ENCODE measurements at regions not wholly inside any gene's neighbourhood (a gene's known extent, or its start where the extent isn't known, plus 50 kb on each side); places are given as distances from the start of the nearest gene placed in this dataset.
"Not testable (repeated sequence)": the region's sequence is repeated elsewhere in the genome, so short reads cannot be mapped to it uniquely, and the experiment has no call there.

GRCh38 chrX:140091125-140091886, 126.0 kb upstream of the CXorf66 start:
- Histone ChIP-seq H3K4me3 (ENCODE audit: control insufficient read depth in 1 of 2, extremely low read depth in 1 of 2, low read length in 1 of 2) (peak overlapping the region; percentile 10 to 34), H3K4me1 (ENCODE audit: control insufficient read depth in 1 of 2, extremely low read depth in 1 of 2, insufficient read depth in 2 of 2, low read length in 2 of 2) (peaks cover 0 to 9% of the 10 kb centered on the region in 2 experiments), H3K27ac (ENCODE audit: low read length) (no peak overlapping the region), H3K27me3 (replicated peaks in 1 of 2; ENCODE audit: control insufficient read depth in 2 of 2, extremely low read depth in 1 of 2, insufficient read depth in 2 of 2, low read length in 1 of 2) (peaks cover 6 to 15% of the 10 kb centered on the region in 2 experiments), H3K9me3 (no peaks in the 10 kb centered on the region), H3K36me3 (ENCODE audit: control insufficient read depth in 2 of 2, extremely low read depth in 1 of 2, insufficient read depth in 1 of 2, low read length in 1 of 2) (no peaks in the 10 kb centered on the region)
- 3% methylated on average over 45 of the region's 88 CpGs for WGBS (ENCODE audit: insufficient coverage)
- ChIA-PET POLR2A (no interaction called here), CTCF (no interaction called here)
- Mint-ChIP-seq H3K4me3 (peak overlapping the region; percentile 31 to 52 (median 44)), H3K27ac (no peak overlapping the region), H3K27me3 (peaks cover 13 to 32% of the 10 kb centered on the region in 2 donors), H3K4me1 (peaks cover 0 to 3% (median 3%) of the 10 kb centered on the region in 3 donors), H3K36me3 (no peaks in the 10 kb centered on the region), H3K9me3 (no peaks in the 10 kb centered on the region)
- DNase-seq (peak in 17 of 35 experiments; percentile 0 to 22 (median 4)), ATAC-seq (replicated peaks in 1 of 4) (peak; percentile 51 to 78 (median 62))

GRCh38 chrX:140090800-140091124, 125.4 kb upstream of the CXorf66 start:
- H3K4me1 ChIP-seq (ENCODE audit: control insufficient read depth in 1 of 2, extremely low read depth in 1 of 2, insufficient read depth in 2 of 2, low read length in 2 of 2) = peaks cover 0 to 9% of the 10 kb centered on the region in 2 experiments
- Mint-ChIP-seq H3K9me3 (no peaks in the 10 kb centered on the region), H3K4me1 (peaks cover 0 to 3% (median 3%) of the 10 kb centered on the region in 3 donors), H3K27ac (no peak overlapping the region), H3K27me3 (peaks cover 13 to 29% of the 10 kb centered on the region in 2 donors), H3K4me3 (peak overlapping the region; percentile 10 to 41 (median 28)), H3K36me3 (no peaks in the 10 kb centered on the region)
- CTCF ChIA-PET = no interaction called here
- H3K9me3 ChIP-seq = no peaks in the 10 kb centered on the region
- DNase-seq = no peak
- no peak overlapping the region for H3K27ac ChIP-seq (ENCODE audit: low read length)
- POLR2A ChIA-PET = interaction anchor here in 1 of 2 donors (0.6 kb wide), 1 partner anchor 158 kb away, joined by 3 read pairs; no protein-coding TSS in a partner anchor
- WGBS (ENCODE audit: insufficient coverage) = no CpG with 5 or more reads among the region's 15 CpGs
- peak overlapping the region in 1 of 2 donors; percentile 10 for H3K4me3 ChIP-seq (ENCODE audit: control insufficient read depth in 1 of 2, extremely low read depth in 1 of 2, low read length in 1 of 2)
- ATAC-seq (replicated peaks in 1 of 4) = no peak
- no peaks in the 10 kb centered on the region for H3K36me3 ChIP-seq (ENCODE audit: control insufficient read depth in 2 of 2, extremely low read depth in 1 of 2, insufficient read depth in 1 of 2, low read length in 1 of 2)
- H3K27me3 ChIP-seq (replicated peaks in 1 of 2; ENCODE audit: control insufficient read depth in 2 of 2, extremely low read depth in 1 of 2, insufficient read depth in 2 of 2, low read length in 1 of 2) = peaks cover 6 to 15% of the 10 kb centered on the region in 2 experiments

- Mint-ChIP-seq H3K9me3 (no peaks in the 10 kb centered on the region), H3K36me3 (no peaks in the 10 kb centered on the region), H3K4me3 (no peak overlapping the region), H3K27me3 (peaks cover 10 to 30% of the 10 kb centered on the region in 2 donors), H3K4me1 (peaks cover 0 to 3% (median 3%) of the 10 kb centered on the region in 3 donors), H3K27ac (no peak overlapping the region)
- H3K4me1 ChIP-seq (ENCODE audit: control insufficient read depth in 1 of 2, extremely low read depth in 1 of 2, insufficient read depth in 2 of 2, low read length in 2 of 2) = peaks cover 0 to 9% of the 10 kb centered on the region in 2 experiments
- DNase-seq (no peak), ATAC-seq (replicated peaks in 1 of 4) (no peak)
- H3K36me3 ChIP-seq (ENCODE audit: control insufficient read depth in 2 of 2, extremely low read depth in 1 of 2, insufficient read depth in 1 of 2, low read length in 1 of 2) = no peaks in the 10 kb centered on the region
- no CpG with 5 or more reads among the region's 2 CpGs for WGBS (ENCODE audit: insufficient coverage)
- no peak overlapping the region for H3K27ac ChIP-seq (ENCODE audit: low read length)
- peaks cover 6 to 15% of the 10 kb centered on the region in 2 experiments for H3K27me3 ChIP-seq (replicated peaks in 1 of 2; ENCODE audit: control insufficient read depth in 2 of 2, extremely low read depth in 1 of 2, insufficient read depth in 2 of 2, low read length in 1 of 2)
- POLR2A ChIA-PET = no interaction called here
- CTCF ChIA-PET = no interaction called here
- H3K9me3 ChIP-seq = no peaks in the 10 kb centered on the region
- no peak overlapping the region for H3K4me3 ChIP-seq (ENCODE audit: control insufficient read depth in 1 of 2, extremely low read depth in 1 of 2, low read length in 1 of 2)
Measured at GRCh38 chrX:140088438-140088837, 123.1 kb upstream of the CXorf66 start.

DNA sequence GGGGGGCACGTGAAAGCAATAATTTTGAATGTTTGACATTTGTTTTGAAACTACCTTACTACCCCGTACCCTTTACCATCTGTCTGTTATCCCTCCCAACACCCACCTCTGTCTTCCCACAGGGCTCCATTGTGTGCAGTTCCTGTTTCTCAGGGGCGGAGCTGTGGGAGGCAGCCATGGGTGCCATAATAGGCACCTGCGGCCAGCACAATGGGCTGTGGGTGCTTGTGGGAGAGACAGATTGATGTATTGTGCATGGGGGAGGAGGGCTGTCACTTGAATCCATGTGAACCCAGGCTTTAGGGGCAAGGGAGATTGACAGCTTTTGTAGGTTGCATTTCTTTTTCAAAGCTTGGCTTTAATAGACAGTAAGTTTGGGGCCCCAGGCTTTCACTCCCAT, 122.6 kb upstream of the CXorf66 start:
- Histone ChIP-seq H3K9me3 (no peaks in the 10 kb centered on the region), H3K36me3 (ENCODE audit: control insufficient read depth in 2 of 2, extremely low read depth in 1 of 2, insufficient read depth in 1 of 2, low read length in 1 of 2) (no peaks in the 10 kb centered on the region), H3K27me3 (replicated peaks in 1 of 2; ENCODE audit: control insufficient read depth in 2 of 2, extremely low read depth in 1 of 2, insufficient read depth in 2 of 2, low read length in 1 of 2) (peaks cover 6 to 15% of the 10 kb centered on the region in 2 experiments), H3K4me3 (ENCODE audit: control insufficient read depth in 1 of 2, extremely low read depth in 1 of 2, low read length in 1 of 2) (no peak overlapping the region), H3K27ac (ENCODE audit: low read length) (no peak overlapping the region), H3K4me1 (ENCODE audit: control insufficient read depth in 1 of 2, extremely low read depth in 1 of 2, insufficient read depth in 2 of 2, low read length in 2 of 2) (peaks cover 0 to 9% of the 10 kb centered on the region in 2 experiments)
- ChIA-PET CTCF (no interaction called here), POLR2A (no interaction called here)
- Mint-ChIP-seq H3K4me1 (peaks cover 0 to 3% (median 3%) of the 10 kb centered on the region in 3 donors), H3K36me3 (no peaks in the 10 kb centered on the region), H3K9me3 (no peaks in the 10 kb centered on the region), H3K27ac (no peak overlapping the region), H3K4me3 (no peak overlapping the region), H3K27me3 (peaks cover 10 to 30% of the 10 kb centered on the region in 2 donors)
- no CpG with 5 or more reads among the region's 4 CpGs for WGBS (ENCODE audit: insufficient coverage)
- DNase-seq (no peak), ATAC-seq (replicated peaks in 1 of 4) (no peak)

DNA sequence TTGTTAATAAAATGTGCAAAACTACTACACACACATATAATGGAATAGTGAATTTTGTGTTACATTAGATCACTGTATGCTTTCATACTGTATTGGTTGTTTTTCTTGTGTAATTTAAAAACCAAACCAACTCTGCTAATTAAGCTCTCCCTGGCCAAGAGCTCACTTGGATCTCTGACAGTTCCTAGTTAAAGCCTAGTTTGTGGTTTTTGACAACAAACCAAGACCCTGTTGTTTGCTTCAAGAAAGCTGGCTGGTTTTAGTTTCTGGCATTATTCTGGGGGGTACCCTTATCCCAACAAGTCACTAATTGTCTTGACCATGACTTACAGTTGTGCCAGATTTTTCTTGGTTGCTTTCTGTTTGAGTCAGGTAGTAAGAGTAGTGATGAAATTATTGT, 121.4 kb upstream of the CXorf66 start:
- Mint-ChIP-seq H3K9me3 (no peaks in the 10 kb centered on the region), H3K4me1 (no peaks in the 10 kb centered on the region), H3K27ac (no peak overlapping the region), H3K36me3 (no peaks in the 10 kb centered on the region), H3K27me3 (peaks cover 5 to 25% of the 10 kb centered on the region in 2 donors), H3K4me3 (no peak overlapping the region)
- peaks cover 6 to 7% of the 10 kb centered on the region in 2 experiments for H3K27me3 ChIP-seq (replicated peaks in 1 of 2; ENCODE audit: control insufficient read depth in 2 of 2, extremely low read depth in 1 of 2, insufficient read depth in 2 of 2, low read length in 1 of 2)
- H3K9me3 ChIP-seq = no peaks in the 10 kb centered on the region
- H3K27ac ChIP-seq (ENCODE audit: low read length) = no peak overlapping the region
- ATAC-seq (replicated peaks in 1 of 4) = no peak
- DNase-seq = no peak
- CTCF ChIA-PET = no interaction called here
- no peak overlapping the region for H3K4me3 ChIP-seq (ENCODE audit: control insufficient read depth in 1 of 2, extremely low read depth in 1 of 2, low read length in 1 of 2)
- no peaks in the 10 kb centered on the region for H3K36me3 ChIP-seq (ENCODE audit: control insufficient read depth in 2 of 2, extremely low read depth in 1 of 2, insufficient read depth in 1 of 2, low read length in 1 of 2)
- peaks cover 0 to 2% of the 10 kb centered on the region in 2 experiments for H3K4me1 ChIP-seq (ENCODE audit: control insufficient read depth in 1 of 2, extremely low read depth in 1 of 2, insufficient read depth in 2 of 2, low read length in 2 of 2)
- POLR2A ChIA-PET = no interaction called here

- H3K9me3 ChIP-seq; DNase-seq; ATAC-seq (replicated peaks in 1 of 4); H3K27ac Mint-ChIP-seq; POLR2A ChIA-PET; H3K9me3 Mint-ChIP-seq; H3K27ac ChIP-seq (ENCODE audit: low read length); H3K36me3 Mint-ChIP-seq; H3K4me1 Mint-ChIP-seq; H3K36me3 ChIP-seq (ENCODE audit: control insufficient read depth in 2 of 2, extremely low read depth in 1 of 2, insufficient read depth in 1 of 2, low read length in 1 of 2); H3K4me1 ChIP-seq (ENCODE audit: control insufficient read depth in 1 of 2, extremely low read depth in 1 of 2, insufficient read depth in 2 of 2, low read length in 2 of 2); H3K27me3 Mint-ChIP-seq; H3K4me3 Mint-ChIP-seq; H3K4me3 ChIP-seq (ENCODE audit: control insufficient read depth in 1 of 2, extremely low read depth in 1 of 2, low read length in 1 of 2); CTCF ChIA-PET; H3K27me3 ChIP-seq (replicated peaks in 1 of 2; ENCODE audit: control insufficient read depth in 2 of 2, extremely low read depth in 1 of 2, insufficient read depth in 2 of 2, low read length in 1 of 2): not testable (repeated sequence)
- WGBS (ENCODE audit: insufficient coverage) = no CpG with 5 or more reads among the region's 2 CpGs
Measured at GRCh38 chrX:140074851-140075250, 109.5 kb upstream of the CXorf66 start.

Measured in T-cell (primary cell).